ENCODE measurements at regions not wholly inside any gene's neighbourhood (a gene's known extent, or its start where the extent isn't known, plus 50 kb on each side); places are given as distances from the start of the nearest gene placed in this dataset.

- H3K9me3 ChIP-seq: no peaks in the 10 kb centered on the region
- intact Hi-C loops (cut with DNase I): no loop called here
- no peaks in the 10 kb centered on the region for H3K27me3 ChIP-seq
- TF ChIP-seq EP300 (IDR thresholded peaks at IDR 0.05): no peak
- no peak for TF ChIP-seq POLR2A (IDR thresholded peaks at IDR 0.05)
- TF ChIP-seq, protein P1, sequence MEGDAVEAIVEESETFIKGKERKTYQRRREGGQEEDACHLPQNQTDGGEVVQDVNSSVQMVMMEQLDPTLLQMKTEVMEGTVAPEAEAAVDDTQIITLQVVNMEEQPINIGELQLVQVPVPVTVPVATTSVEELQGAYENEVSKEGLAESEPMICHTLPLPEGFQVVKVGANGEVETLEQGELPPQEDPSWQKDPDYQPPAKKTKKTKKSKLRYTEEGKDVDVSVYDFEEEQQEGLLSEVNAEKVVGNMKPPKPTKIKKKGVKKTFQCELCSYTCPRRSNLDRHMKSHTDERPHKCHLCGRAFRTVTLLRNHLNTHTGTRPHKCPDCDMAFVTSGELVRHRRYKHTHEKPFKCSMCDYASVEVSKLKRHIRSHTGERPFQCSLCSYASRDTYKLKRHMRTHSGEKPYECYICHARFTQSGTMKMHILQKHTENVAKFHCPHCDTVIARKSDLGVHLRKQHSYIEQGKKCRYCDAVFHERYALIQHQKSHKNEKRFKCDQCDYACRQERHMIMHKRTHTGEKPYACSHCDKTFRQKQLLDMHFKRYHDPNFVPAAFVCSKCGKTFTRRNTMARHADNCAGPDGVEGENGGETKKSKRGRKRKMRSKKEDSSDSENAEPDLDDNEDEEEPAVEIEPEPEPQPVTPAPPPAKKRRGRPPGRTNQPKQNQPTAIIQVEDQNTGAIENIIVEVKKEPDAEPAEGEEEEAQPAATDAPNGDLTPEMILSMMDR (IDR thresholded peaks at IDR 0.05): no peak
- no peaks in the 10 kb centered on the region for H3K4me1 ChIP-seq (ENCODE audit: insufficient read depth)
- no peaks in the 10 kb centered on the region for H3K36me3 ChIP-seq
- H3K4me3 ChIP-seq: no peak overlapping the region
- DNase-seq: no peak
- 8 to 14% (median 10%) methylated on average over 2 of the region's 2 CpGs for WGBS, 3 donors
- no peak overlapping the region for H3K27ac ChIP-seq
These were observed 190.0 kb downstream of the MZT1 start for GRCh38 chr13:72537395-72537780.

- DNase-seq: peak in 3 of 5 donors; percentile 12 to 35 (median 21)
- Histone ChIP-seq H3K27ac (no peak overlapping the region), H3K9me3 (no peaks in the 10 kb centered on the region), H3K27me3 (no peaks in the 10 kb centered on the region), H3K4me3 (no peak overlapping the region), H3K36me3 (no peaks in the 10 kb centered on the region), H3K4me1 (ENCODE audit: insufficient read depth) (no peaks in the 10 kb centered on the region)
- intact Hi-C loops (cut with DNase I): no loop called here
- WGBS, 3 donors: 11 to 22% (median 11%) methylated on average over 11 of the region's 11 CpGs
- TF ChIP-seq POLR2A (IDR thresholded peaks at IDR 0.05) (no peak), EP300 (IDR thresholded peaks at IDR 0.05) (no peak)
- TF ChIP-seq, protein P1 (IDR thresholded peaks at IDR 0.05): no peak
These were observed 190.6 kb downstream of the MZT1 start for GRCh38 chr13:72536714-72537394.

GRCh38 chr13:72534951-72535640 lies 192.3 kb downstream of the MZT1 start:
- no peak overlapping the region for H3K27ac ChIP-seq
- no peak overlapping the region for H3K4me3 ChIP-seq
- H3K9me3 ChIP-seq: no peaks in the 10 kb centered on the region
- DNase-seq: no peak
- H3K27me3 ChIP-seq: no peaks in the 10 kb centered on the region
- 88 to 94% (median 89%) methylated on average over 2 of the region's 2 CpGs for WGBS, 3 donors
- TF ChIP-seq POLR2A (IDR thresholded peaks at IDR 0.05) (no peak), EP300 (IDR thresholded peaks at IDR 0.05) (no peak)
- TF ChIP-seq, protein P1 (IDR thresholded peaks at IDR 0.05): no peak
- intact Hi-C loops (cut with DNase I): no loop called here
- H3K4me1 ChIP-seq (ENCODE audit: insufficient read depth): no peaks in the 10 kb centered on the region
- H3K36me3 ChIP-seq: no peaks in the 10 kb centered on the region

DNA sequence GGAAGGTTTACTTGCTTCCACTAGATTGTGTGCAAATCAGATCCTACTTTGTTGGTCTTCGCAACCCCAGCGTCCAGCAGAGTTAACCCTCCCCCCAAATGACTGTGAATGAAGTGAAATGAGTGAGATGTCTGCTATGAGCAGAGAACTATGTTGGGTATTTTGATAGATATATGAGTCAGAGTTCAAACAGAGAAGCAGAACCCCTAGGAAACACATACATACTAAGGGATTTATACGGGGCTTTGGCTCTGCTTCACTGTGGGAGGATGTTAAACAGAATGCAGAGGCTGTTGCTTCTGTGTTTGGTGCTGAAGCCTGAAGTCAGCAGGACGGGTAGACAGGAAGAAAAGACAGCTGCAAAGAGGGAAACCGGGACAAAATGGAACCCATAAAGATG lies 197.0 kb downstream of the MZT1 start:
- no peak overlapping the region for H3K27ac ChIP-seq
- TF ChIP-seq EP300 (IDR thresholded peaks at IDR 0.05) (no peak), POLR2A (IDR thresholded peaks at IDR 0.05) (no peak)
- TF ChIP-seq, protein P1 (IDR thresholded peaks at IDR 0.05): no peak
- H3K4me1 ChIP-seq (ENCODE audit: insufficient read depth): no peaks in the 10 kb centered on the region
- intact Hi-C loops (cut with DNase I): no loop called here
- no peaks in the 10 kb centered on the region for H3K36me3 ChIP-seq
- no peaks in the 10 kb centered on the region for H3K27me3 ChIP-seq
- DNase-seq: no peak
- WGBS, 3 donors: 54 to 59% (median 58%) methylated on average over 5 of the region's 5 CpGs
- H3K9me3 ChIP-seq: no peaks in the 10 kb centered on the region
- H3K4me3 ChIP-seq: no peak overlapping the region

All from ovary (tissue), 7 donors.